ENCODE measurements at regions not wholly inside any gene's neighbourhood (a gene's known extent, or its start where the extent isn't known, plus 50 kb on each side); places are given as distances from the start of the nearest gene placed in this dataset.

DNA sequence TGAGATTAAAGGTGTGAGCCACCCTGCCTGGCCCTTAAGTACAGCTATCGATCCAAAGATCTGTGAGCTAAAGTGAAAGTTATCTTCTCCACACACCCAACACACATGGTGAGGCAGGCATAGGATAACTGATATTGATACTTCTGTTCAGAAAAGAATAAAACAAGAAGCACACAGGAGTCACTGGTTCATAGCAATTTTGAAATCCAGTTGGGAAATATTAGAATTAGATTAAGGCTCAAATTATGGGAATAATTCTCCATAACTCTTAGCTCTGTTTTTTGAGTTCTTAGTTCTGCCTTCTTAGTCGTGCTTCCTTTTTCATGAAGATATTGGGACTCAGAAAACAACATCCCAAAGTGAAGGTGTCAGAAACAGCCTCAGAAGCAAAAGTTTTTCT, 186.0 kb upstream of the PLXNC1 start (continued):
- TF ChIP-seq, protein P1, sequence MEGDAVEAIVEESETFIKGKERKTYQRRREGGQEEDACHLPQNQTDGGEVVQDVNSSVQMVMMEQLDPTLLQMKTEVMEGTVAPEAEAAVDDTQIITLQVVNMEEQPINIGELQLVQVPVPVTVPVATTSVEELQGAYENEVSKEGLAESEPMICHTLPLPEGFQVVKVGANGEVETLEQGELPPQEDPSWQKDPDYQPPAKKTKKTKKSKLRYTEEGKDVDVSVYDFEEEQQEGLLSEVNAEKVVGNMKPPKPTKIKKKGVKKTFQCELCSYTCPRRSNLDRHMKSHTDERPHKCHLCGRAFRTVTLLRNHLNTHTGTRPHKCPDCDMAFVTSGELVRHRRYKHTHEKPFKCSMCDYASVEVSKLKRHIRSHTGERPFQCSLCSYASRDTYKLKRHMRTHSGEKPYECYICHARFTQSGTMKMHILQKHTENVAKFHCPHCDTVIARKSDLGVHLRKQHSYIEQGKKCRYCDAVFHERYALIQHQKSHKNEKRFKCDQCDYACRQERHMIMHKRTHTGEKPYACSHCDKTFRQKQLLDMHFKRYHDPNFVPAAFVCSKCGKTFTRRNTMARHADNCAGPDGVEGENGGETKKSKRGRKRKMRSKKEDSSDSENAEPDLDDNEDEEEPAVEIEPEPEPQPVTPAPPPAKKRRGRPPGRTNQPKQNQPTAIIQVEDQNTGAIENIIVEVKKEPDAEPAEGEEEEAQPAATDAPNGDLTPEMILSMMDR (conservative IDR thresholded peaks at IDR 0.05; ENCODE audit: low read depth in 2 of 2), result no peak

DNA sequence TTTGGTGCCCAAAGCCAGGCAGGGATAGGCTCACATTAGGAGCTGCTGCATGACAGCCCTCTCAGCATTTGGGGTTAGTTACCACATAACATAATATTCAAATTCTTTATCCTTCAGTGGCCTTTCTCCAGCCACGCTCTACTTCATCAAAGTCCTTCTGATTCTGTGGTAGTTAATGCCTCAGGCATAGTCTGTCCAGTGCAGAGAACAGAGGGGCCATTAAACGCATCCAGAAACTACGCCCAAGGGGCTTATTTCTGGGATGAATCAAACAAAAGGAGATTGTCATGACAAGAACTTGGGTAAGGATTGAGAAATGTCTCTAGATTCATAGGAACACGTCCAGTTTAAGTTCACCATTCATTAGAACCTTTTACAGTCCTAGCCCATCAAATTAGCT, 183.4 kb upstream of the PLXNC1 start:
- DNase-seq (ENCODE audit: low spot score), result no peak
- Mint-ChIP-seq H3K9me3 (no peaks in the 10 kb centered on the region), H3K27ac (no peak overlapping the region), H3K36me3 (ENCODE audit: low read depth) (no peaks in the 10 kb centered on the region), H3K27me3 (ENCODE audit: insufficient read depth, low read depth, poor library complexity) (no peaks in the 10 kb centered on the region), H3K4me3 (no peak overlapping the region), H3K4me1 (no peaks in the 10 kb centered on the region)
- Histone ChIP-seq H3K4me3 (no peak overlapping the region), H3K4me1 (ENCODE audit: insufficient read depth) (no peaks in the 10 kb centered on the region), H3K9me2 (ENCODE audit: insufficient read depth) (0 out of 2 replicates have a peak, but pooled peaks cover 3% of the 10 kb centered on the region), H3K27ac (ENCODE audit: low read depth) (no peak overlapping the region), H3F3A (replicated peaks; ENCODE audit: low read depth) (no peaks in the 10 kb centered on the region), H3K4me2 (no peak overlapping the region), H3K27me3 (ENCODE audit: insufficient read depth) (no peaks in the 10 kb centered on the region), H3K79me2 (replicated peaks; ENCODE audit: insufficient read depth) (no peaks in the 10 kb centered on the region), H3K36me3 (ENCODE audit: insufficient read depth) (no peaks in the 10 kb centered on the region), H4K20me1 (replicated peaks; ENCODE audit: insufficient read depth) (no peaks in the 10 kb centered on the region), H2AFZ (no peak overlapping the region)
- TF ChIP-seq EZH2phosphoT487 (IDR thresholded peaks at IDR 0.05; ENCODE audit: unreplicated experiment) (no peak), NANOG (IDR thresholded peaks at IDR 0.05; ENCODE audit: borderline replicate concordance) (no peak), JUNB (IDR thresholded peaks at IDR 0.05; ENCODE audit: unreplicated experiment) (no peak), CREB1 (CRISPR knock-in tag; IDR thresholded peaks at IDR 0.05; ENCODE audit: low read depth) (no peak), EZH2 (IDR thresholded peaks at IDR 0.05; ENCODE audit: low read depth, unreplicated experiment) (no peak), ZNF331 (CRISPR knock-in tag; IDR thresholded peaks at IDR 0.05; ENCODE audit: low read depth) (no peak)
- TF ChIP-seq, protein P2, sequence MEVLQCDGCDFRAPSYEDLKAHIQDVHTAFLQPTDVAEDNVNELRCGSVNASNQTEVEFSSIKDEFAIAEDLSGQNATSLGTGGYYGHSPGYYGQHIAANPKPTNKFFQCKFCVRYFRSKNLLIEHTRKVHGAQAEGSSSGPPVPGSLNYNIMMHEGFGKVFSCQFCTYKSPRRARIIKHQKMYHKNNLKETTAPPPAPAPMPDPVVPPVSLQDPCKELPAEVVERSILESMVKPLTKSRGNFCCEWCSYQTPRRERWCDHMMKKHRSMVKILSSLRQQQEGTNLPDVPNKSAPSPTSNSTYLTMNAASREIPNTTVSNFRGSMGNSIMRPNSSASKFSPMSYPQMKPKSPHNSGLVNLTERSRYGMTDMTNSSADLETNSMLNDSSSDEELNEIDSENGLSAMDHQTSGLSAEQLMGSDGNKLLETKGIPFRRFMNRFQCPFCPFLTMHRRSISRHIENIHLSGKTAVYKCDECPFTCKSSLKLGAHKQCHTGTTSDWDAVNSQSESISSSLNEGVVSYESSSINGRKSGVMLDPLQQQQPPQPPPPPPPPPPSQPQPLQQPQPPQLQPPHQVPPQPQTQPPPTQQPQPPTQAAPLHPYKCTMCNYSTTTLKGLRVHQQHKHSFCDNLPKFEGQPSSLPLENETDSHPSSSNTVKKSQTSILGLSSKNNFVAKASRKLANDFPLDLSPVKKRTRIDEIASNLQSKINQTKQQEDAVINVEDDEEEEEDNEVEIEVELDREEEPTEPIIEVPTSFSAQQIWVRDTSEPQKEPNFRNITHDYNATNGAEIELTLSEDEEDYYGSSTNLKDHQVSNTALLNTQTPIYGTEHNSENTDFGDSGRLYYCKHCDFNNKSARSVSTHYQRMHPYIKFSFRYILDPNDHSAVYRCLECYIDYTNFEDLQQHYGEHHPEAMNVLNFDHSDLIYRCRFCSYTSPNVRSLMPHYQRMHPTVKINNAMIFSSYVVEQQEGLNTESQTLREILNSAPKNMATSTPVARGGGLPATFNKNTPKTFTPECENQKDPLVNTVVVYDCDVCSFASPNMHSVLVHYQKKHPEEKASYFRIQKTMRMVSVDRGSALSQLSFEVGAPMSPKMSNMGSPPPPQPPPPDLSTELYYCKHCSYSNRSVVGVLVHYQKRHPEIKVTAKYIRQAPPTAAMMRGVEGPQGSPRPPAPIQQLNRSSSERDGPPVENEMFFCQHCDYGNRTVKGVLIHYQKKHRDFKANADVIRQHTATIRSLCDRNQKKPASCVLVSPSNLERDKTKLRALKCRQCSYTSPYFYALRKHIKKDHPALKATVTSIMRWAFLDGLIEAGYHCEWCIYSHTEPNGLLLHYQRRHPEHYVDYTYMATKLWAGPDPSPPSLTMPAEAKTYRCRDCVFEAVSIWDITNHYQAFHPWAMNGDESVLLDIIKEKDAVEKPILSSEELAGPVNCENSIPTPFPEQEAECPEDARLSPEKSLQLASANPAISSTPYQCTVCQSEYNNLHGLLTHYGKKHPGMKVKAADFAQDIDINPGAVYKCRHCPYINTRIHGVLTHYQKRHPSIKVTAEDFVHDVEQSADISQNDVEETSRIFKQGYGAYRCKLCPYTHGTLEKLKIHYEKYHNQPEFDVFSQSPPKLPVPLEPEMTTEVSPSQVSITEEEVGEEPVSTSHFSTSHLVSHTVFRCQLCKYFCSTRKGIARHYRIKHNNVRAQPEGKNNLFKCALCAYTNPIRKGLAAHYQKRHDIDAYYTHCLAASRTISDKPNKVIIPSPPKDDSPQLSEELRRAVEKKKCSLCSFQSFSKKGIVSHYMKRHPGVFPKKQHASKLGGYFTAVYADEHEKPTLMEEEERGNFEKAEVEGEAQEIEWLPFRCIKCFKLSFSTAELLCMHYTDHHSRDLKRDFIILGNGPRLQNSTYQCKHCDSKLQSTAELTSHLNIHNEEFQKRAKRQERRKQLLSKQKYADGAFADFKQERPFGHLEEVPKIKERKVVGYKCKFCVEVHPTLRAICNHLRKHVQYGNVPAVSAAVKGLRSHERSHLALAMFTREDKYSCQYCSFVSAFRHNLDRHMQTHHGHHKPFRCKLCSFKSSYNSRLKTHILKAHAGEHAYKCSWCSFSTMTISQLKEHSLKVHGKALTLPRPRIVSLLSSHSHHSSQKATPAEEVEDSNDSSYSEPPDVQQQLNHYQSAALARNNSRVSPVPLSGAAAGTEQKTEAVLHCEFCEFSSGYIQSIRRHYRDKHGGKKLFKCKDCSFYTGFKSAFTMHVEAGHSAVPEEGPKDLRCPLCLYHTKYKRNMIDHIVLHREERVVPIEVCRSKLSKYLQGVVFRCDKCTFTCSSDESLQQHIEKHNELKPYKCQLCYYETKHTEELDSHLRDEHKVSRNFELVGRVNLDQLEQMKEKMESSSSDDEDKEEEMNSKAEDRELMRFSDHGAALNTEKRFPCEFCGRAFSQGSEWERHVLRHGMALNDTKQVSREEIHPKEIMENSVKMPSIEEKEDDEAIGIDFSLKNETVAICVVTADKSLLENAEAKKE (CRISPR knock-in tag; IDR thresholded peaks at IDR 0.05), result no peak
- TF ChIP-seq, protein P1 (conservative IDR thresholded peaks at IDR 0.05; ENCODE audit: low read depth in 2 of 2), result no peak
- TF ChIP-seq, protein P3, sequence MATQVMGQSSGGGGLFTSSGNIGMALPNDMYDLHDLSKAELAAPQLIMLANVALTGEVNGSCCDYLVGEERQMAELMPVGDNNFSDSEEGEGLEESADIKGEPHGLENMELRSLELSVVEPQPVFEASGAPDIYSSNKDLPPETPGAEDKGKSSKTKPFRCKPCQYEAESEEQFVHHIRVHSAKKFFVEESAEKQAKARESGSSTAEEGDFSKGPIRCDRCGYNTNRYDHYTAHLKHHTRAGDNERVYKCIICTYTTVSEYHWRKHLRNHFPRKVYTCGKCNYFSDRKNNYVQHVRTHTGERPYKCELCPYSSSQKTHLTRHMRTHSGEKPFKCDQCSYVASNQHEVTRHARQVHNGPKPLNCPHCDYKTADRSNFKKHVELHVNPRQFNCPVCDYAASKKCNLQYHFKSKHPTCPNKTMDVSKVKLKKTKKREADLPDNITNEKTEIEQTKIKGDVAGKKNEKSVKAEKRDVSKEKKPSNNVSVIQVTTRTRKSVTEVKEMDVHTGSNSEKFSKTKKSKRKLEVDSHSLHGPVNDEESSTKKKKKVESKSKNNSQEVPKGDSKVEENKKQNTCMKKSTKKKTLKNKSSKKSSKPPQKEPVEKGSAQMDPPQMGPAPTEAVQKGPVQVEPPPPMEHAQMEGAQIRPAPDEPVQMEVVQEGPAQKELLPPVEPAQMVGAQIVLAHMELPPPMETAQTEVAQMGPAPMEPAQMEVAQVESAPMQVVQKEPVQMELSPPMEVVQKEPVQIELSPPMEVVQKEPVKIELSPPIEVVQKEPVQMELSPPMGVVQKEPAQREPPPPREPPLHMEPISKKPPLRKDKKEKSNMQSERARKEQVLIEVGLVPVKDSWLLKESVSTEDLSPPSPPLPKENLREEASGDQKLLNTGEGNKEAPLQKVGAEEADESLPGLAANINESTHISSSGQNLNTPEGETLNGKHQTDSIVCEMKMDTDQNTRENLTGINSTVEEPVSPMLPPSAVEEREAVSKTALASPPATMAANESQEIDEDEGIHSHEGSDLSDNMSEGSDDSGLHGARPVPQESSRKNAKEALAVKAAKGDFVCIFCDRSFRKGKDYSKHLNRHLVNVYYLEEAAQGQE (IDR thresholded peaks at IDR 0.05; ENCODE audit: unreplicated experiment), result no peak
- TF ChIP-seq, protein P4, sequence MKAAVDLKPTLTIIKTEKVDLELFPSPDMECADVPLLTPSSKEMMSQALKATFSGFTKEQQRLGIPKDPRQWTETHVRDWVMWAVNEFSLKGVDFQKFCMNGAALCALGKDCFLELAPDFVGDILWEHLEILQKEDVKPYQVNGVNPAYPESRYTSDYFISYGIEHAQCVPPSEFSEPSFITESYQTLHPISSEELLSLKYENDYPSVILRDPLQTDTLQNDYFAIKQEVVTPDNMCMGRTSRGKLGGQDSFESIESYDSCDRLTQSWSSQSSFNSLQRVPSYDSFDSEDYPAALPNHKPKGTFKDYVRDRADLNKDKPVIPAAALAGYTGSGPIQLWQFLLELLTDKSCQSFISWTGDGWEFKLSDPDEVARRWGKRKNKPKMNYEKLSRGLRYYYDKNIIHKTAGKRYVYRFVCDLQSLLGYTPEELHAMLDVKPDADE (IDR thresholded peaks at IDR 0.05), result no peak
- ATAC-seq, result no peak

All from GM23338 (cell line).